ENCODE measurements at regions not wholly inside any gene's neighbourhood (a gene's known extent, or its start where the extent isn't known, plus 50 kb on each side); places are given as distances from the start of the nearest gene placed in this dataset.

GRCh38 chr2:60100034-60100433 is 453.4 kb downstream of the BCL11A start:
- Mint-ChIP-seq H3K4me3 (no peak overlapping the region), H3K27me3 (peaks cover 2% of the 10 kb centered on the region), H3K4me1 (peaks cover 26% of the 10 kb centered on the region), H3K27ac (no peak overlapping the region), H3K9me3 (ENCODE audit: insufficient read depth) (no peaks in the 10 kb centered on the region)
- Histone ChIP-seq H4K20me1 (ENCODE audit: control insufficient read depth, insufficient read depth, low read length, poor library complexity, severe bottlenecking) (no peaks in the 10 kb centered on the region), H3K79me2 (ENCODE audit: control insufficient read depth, insufficient read depth, low read length) (no peaks in the 10 kb centered on the region), H2AFZ (ENCODE audit: insufficient read depth, low read depth, low read length, poor library complexity, severe bottlenecking) (peak overlapping the region; percentile 29), H3K27ac (ENCODE audit: low read length in 2 of 2) (no peak overlapping the region), H3K36me3 (replicated peaks in 1 of 2; ENCODE audit: control extremely low read depth in 1 of 2, control insufficient read depth in 1 of 2, extremely low read depth in 1 of 2, insufficient read depth in 2 of 2, low read length in 1 of 2) (no peaks in the 10 kb centered on the region), H3K4me1 (ENCODE audit: control insufficient read depth in 2 of 2, insufficient read depth in 2 of 2, low read length in 2 of 2) (peaks cover 14 to 16% of the 10 kb centered on the region in 2 donors), H3K4me2 (replicated peaks; ENCODE audit: low read depth, low read length, poor library complexity, severe bottlenecking) (no peak overlapping the region), H3K27me3 (replicated peaks in 1 of 4; ENCODE audit: control extremely low read depth in 1 of 4, control insufficient read depth in 3 of 4, insufficient read depth in 4 of 4, low read length in 3 of 4) (no peaks in the 10 kb centered on the region), H3K9me3 (ENCODE audit: control extremely low read depth in 1 of 3, control insufficient read depth in 2 of 3, insufficient read depth in 1 of 3, low read length in 2 of 3) (no peaks in the 10 kb centered on the region), H3K4me3 (ENCODE audit: control extremely low read depth in 1 of 5, extremely low read depth in 1 of 5, insufficient read depth in 1 of 5, low read depth in 2 of 5, low read length in 4 of 5) (no peak overlapping the region), H3K9ac (ENCODE audit: low read length) (no peak overlapping the region)
- CTCF ChIA-PET = no interaction called here
- POLR2A ChIA-PET = no interaction called here
- intact Hi-C loops (cut with micrococcal nuclease) = no loop called here
- ATAC-seq (ENCODE audit: low read depth) (no peak), DNase-seq (no peak)
- WGBS (ENCODE audit: insufficient coverage) = 8% methylated on average over 10 of the region's 11 CpGs
- TF ChIP-seq EZH2 (IDR thresholded peaks at IDR 0.05; ENCODE audit: borderline replicate concordance, insufficient read depth, low read depth, low read length, poor library complexity, severe bottlenecking) = no peak
- TF ChIP-seq, protein P1, sequence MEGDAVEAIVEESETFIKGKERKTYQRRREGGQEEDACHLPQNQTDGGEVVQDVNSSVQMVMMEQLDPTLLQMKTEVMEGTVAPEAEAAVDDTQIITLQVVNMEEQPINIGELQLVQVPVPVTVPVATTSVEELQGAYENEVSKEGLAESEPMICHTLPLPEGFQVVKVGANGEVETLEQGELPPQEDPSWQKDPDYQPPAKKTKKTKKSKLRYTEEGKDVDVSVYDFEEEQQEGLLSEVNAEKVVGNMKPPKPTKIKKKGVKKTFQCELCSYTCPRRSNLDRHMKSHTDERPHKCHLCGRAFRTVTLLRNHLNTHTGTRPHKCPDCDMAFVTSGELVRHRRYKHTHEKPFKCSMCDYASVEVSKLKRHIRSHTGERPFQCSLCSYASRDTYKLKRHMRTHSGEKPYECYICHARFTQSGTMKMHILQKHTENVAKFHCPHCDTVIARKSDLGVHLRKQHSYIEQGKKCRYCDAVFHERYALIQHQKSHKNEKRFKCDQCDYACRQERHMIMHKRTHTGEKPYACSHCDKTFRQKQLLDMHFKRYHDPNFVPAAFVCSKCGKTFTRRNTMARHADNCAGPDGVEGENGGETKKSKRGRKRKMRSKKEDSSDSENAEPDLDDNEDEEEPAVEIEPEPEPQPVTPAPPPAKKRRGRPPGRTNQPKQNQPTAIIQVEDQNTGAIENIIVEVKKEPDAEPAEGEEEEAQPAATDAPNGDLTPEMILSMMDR (IDR thresholded peaks at IDR 0.05) = no peak

DNA sequence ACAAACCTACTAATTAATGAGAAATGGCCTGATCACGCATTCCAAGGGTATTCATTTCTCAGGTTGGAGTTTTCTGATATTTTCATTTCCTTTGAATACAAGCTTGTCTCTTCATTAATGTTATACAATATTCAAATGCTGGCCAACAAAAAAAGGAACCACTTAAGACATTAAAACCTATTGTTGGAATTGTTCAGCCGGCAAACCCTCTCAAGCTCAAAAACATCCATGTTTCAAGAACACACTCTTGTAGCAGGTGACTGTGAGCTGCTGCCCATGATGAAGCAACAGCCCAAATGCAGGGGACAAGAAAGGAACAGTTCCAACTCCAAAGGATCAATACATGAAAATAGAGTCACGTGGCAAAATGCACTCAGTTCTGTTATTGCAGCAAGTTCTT is 454.5 kb downstream of the BCL11A start:
- intact Hi-C loops (cut with micrococcal nuclease) = no loop called here
- no peaks in the 10 kb centered on the region for H3K9me3 ChIP-seq (ENCODE audit: control extremely low read depth in 1 of 3, control insufficient read depth in 2 of 3, insufficient read depth in 1 of 3, low read length in 2 of 3)
- no peak overlapping the region for H3K4me3 ChIP-seq (ENCODE audit: control extremely low read depth in 1 of 5, extremely low read depth in 1 of 5, insufficient read depth in 1 of 5, low read depth in 2 of 5, low read length in 4 of 5)
- H3K9me3 Mint-ChIP-seq (ENCODE audit: insufficient read depth) = no peaks in the 10 kb centered on the region
- H3K4me3 Mint-ChIP-seq = no peak overlapping the region
- no peak overlapping the region for H3K27ac Mint-ChIP-seq
- no peak for TF ChIP-seq EZH2 (IDR thresholded peaks at IDR 0.05; ENCODE audit: borderline replicate concordance, insufficient read depth, low read depth, low read length, poor library complexity, severe bottlenecking)
- TF ChIP-seq, protein P1 (IDR thresholded peaks at IDR 0.05) = no peak
- H3K36me3 ChIP-seq (replicated peaks in 1 of 2; ENCODE audit: control extremely low read depth in 1 of 2, control insufficient read depth in 1 of 2, extremely low read depth in 1 of 2, insufficient read depth in 2 of 2, low read length in 1 of 2) = no peaks in the 10 kb centered on the region
- H3K27me3 Mint-ChIP-seq = peaks cover 2% of the 10 kb centered on the region
- no peak overlapping the region for H3K9ac ChIP-seq (ENCODE audit: low read length)
- no peaks in the 10 kb centered on the region for H3K27me3 ChIP-seq (replicated peaks in 1 of 4; ENCODE audit: control extremely low read depth in 1 of 4, control insufficient read depth in 3 of 4, insufficient read depth in 4 of 4, low read length in 3 of 4)
- H3K4me1 Mint-ChIP-seq = peaks cover 18% of the 10 kb centered on the region
- H3K27ac ChIP-seq (ENCODE audit: low read length in 2 of 2) = no peak overlapping the region
- H3K79me2 ChIP-seq (ENCODE audit: control insufficient read depth, insufficient read depth, low read length) = no peaks in the 10 kb centered on the region
- H2AFZ ChIP-seq (ENCODE audit: insufficient read depth, low read depth, low read length, poor library complexity, severe bottlenecking) = no peak overlapping the region
- ATAC-seq (ENCODE audit: low read depth) = no peak
- POLR2A ChIA-PET = no interaction called here
- DNase-seq = no peak
- H4K20me1 ChIP-seq (ENCODE audit: control insufficient read depth, insufficient read depth, low read length, poor library complexity, severe bottlenecking) = no peaks in the 10 kb centered on the region
- WGBS (ENCODE audit: insufficient coverage) = 20% methylated on average over 1 of the region's 3 CpGs
- no peak overlapping the region for H3K4me2 ChIP-seq (replicated peaks; ENCODE audit: low read depth, low read length, poor library complexity, severe bottlenecking)
- CTCF ChIA-PET = no interaction called here
- H3K4me1 ChIP-seq (ENCODE audit: control insufficient read depth in 2 of 2, insufficient read depth in 2 of 2, low read length in 2 of 2) = peaks cover 7 to 8% of the 10 kb centered on the region in 2 donors
